22Rv1 (cell line): ENCODE measurements at regions not wholly inside any gene's neighbourhood (a gene's known extent, or its start where the extent isn't known, plus 50 kb on each side); places are given as distances from the start of the nearest gene placed in this dataset.

Experiments used
- ZFX ChIP-seq: fragments of 450-650 bp; IDR thresholded peaks from 2 replicates; pipeline ENCODE4 v1.6.1; 2017; ENCODE audit warnings: antibody characterized with exemption, borderline replicate concordance
- TF ChIP-seq, protein P1 (sequence below): fragments of 450-650 bp; IDR thresholded peaks from 2 replicates; pipeline ENCODE4 v1.5.1; 2017; ENCODE audit warnings: mild to moderate bottlenecking

DNA sequence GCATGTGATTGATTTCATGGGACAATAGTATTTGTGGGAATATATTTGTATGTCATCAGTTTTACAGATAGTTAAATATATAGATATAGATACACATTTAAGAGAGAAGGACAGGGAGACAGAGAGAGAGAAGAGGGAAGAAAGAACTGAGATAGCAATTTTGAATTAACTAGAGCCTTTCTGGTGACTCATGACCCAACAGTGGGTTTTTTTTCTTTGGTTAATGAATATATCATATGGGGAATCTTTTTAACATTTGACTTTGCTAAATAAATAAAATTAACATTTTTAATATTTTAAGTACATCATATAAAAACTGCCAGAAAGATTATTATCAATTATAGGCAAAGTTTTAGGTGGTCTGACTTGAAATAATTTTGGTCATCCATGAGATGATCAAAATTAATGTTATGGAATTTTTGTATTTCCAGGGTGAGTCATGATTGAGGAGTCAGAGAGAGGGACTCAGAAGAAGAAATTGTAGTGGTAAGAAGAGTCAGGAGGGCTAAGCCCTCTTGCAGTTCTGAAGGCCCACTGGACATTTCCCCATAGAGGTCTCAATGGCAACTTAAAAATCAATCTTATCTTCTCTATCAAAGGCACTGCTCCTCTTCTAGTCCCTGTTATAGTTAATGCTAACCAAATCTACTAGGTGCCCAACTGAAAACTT lies 508.1 kb upstream of the MAP3K7 start:
- TF ChIP-seq, protein P1, sequence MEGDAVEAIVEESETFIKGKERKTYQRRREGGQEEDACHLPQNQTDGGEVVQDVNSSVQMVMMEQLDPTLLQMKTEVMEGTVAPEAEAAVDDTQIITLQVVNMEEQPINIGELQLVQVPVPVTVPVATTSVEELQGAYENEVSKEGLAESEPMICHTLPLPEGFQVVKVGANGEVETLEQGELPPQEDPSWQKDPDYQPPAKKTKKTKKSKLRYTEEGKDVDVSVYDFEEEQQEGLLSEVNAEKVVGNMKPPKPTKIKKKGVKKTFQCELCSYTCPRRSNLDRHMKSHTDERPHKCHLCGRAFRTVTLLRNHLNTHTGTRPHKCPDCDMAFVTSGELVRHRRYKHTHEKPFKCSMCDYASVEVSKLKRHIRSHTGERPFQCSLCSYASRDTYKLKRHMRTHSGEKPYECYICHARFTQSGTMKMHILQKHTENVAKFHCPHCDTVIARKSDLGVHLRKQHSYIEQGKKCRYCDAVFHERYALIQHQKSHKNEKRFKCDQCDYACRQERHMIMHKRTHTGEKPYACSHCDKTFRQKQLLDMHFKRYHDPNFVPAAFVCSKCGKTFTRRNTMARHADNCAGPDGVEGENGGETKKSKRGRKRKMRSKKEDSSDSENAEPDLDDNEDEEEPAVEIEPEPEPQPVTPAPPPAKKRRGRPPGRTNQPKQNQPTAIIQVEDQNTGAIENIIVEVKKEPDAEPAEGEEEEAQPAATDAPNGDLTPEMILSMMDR = no peak
- TF ChIP-seq ZFX = no peak
